Subcutaneous abdominal adipose tissue (tissue), 5 donors: ENCODE measurements at regions not wholly inside any gene's neighbourhood (a gene's known extent, or its start where the extent isn't known, plus 50 kb on each side); places are given as distances from the start of the nearest gene placed in this dataset.

Experiments used
- H3K27ac ChIP-seq: one replicate; pipeline ENCODE4 v1.7.0; 2013; ENCODE audit warnings: low read depth, mild to moderate bottlenecking, inconsistent platforms, low read length, moderate library complexity
- H3K27me3 ChIP-seq, 5 donors: one replicate each; pipeline ENCODE4 v1.7.0; 2013; ENCODE audit warnings: low read length in 5 of 5, inconsistent platforms in 1 of 5; ENCODE audit not compliant: control insufficient read depth in 5 of 5, insufficient read depth in 4 of 5
- H3K36me3 ChIP-seq, 5 donors: one replicate each; pipeline ENCODE4 v1.7.0; 2013; ENCODE audit warnings: low read length in 5 of 5; ENCODE audit not compliant: control insufficient read depth in 5 of 5, insufficient read depth in 5 of 5
- H3K4me1 ChIP-seq, 5 donors: one replicate each; pipeline ENCODE4 v1.7.0; 2013; ENCODE audit warnings: low read length in 5 of 5, mild to moderate bottlenecking in 3 of 5, moderate library complexity in 1 of 5; ENCODE audit not compliant: control insufficient read depth in 5 of 5, insufficient read depth in 5 of 5
- H3K4me3 ChIP-seq, 5 donors: one replicate each; pipeline ENCODE4 v1.7.0; 2013; ENCODE audit warnings: low read length in 5 of 5, low read depth in 1 of 5
- H3K9ac ChIP-seq, 5 donors: one replicate each; pipeline ENCODE4 v1.7.0; 2013; ENCODE audit warnings: low read length in 5 of 5, mild to moderate bottlenecking in 4 of 5, moderate library complexity in 3 of 5
- H3K9me3 ChIP-seq, 5 donors: one replicate each; pipeline ENCODE4 v1.7.0; 2013; ENCODE audit warnings: low read length in 5 of 5; ENCODE audit not compliant: control insufficient read depth in 5 of 5
- donor health status: healthy.
- donor health status: healthy.
- donor health status: healthy.
- donor health status: healthy.
- donor health status: healthy.

GRCh38 chr2:163312713-163313112 is 423.1 kb downstream of the FIGN start:
- H3K9ac ChIP-seq = no peak overlapping the region

GRCh38 chr2:163306647-163307046 is 429.2 kb downstream of the FIGN start:
- H3K36me3 ChIP-seq = no peaks in the 10 kb centered on the region
- no peak overlapping the region for H3K4me3 ChIP-seq
- peaks cover 0 to 7% (median 0%) of the 10 kb centered on the region in 5 donors for H3K9me3 ChIP-seq
- peaks cover 0 to 7% (median 0%) of the 10 kb centered on the region in 5 donors for H3K4me1 ChIP-seq
- no peak overlapping the region for H3K27ac ChIP-seq
- no peak overlapping the region for H3K9ac ChIP-seq
- no peaks in the 10 kb centered on the region for H3K27me3 ChIP-seq

More at GRCh38 chr2:163312713-163313112, 423.1 kb downstream of the FIGN start:
- no peaks in the 10 kb centered on the region for H3K27me3 ChIP-seq
- H3K4me1 ChIP-seq = no peaks in the 10 kb centered on the region
- H3K4me3 ChIP-seq = no peak overlapping the region
- H3K9me3 ChIP-seq = no peaks in the 10 kb centered on the region
- H3K36me3 ChIP-seq = no peaks in the 10 kb centered on the region
- no peak overlapping the region for H3K27ac ChIP-seq

- peaks cover 0 to 7% (median 0%) of the 10 kb centered on the region in 5 donors for H3K4me1 ChIP-seq
- no peaks in the 10 kb centered on the region for H3K27me3 ChIP-seq
- peaks cover 0 to 6% (median 0%) of the 10 kb centered on the region in 5 donors for H3K9me3 ChIP-seq
- H3K4me3 ChIP-seq = no peak overlapping the region
- H3K36me3 ChIP-seq = no peaks in the 10 kb centered on the region
- no peak overlapping the region for H3K9ac ChIP-seq
- H3K27ac ChIP-seq = no peak overlapping the region
These were observed 433.7 kb downstream of the FIGN start for GRCh38 chr2:163302141-163302540.

GRCh38 chr2:163291790-163292189 is 444.0 kb downstream of the FIGN start:
- no peaks in the 10 kb centered on the region for H3K27me3 ChIP-seq
- no peaks in the 10 kb centered on the region for H3K9me3 ChIP-seq
- no peak overlapping the region for H3K9ac ChIP-seq
- no peak overlapping the region for H3K4me3 ChIP-seq
- H3K27ac ChIP-seq = no peak overlapping the region
- H3K36me3 ChIP-seq = no peaks in the 10 kb centered on the region
- no peaks in the 10 kb centered on the region for H3K4me1 ChIP-seq

GRCh38 chr2:163281717-163282116 is 443.1 kb upstream of the KCNH7 start:
- Histone ChIP-seq H3K27ac (no peak overlapping the region), H3K27me3 (no peaks in the 10 kb centered on the region), H3K4me1 (no peaks in the 10 kb centered on the region), H3K4me3 (no peak overlapping the region), H3K9ac (no peak overlapping the region), H3K36me3 (no peaks in the 10 kb centered on the region), H3K9me3 (peaks cover 0 to 6% (median 0%) of the 10 kb centered on the region in 5 donors)

GRCh38 chr2:163269374-163270021 is 430.9 kb upstream of the KCNH7 start:
- no peaks in the 10 kb centered on the region for H3K36me3 ChIP-seq

GRCh38 chr2:163266772-163267171 is 428.2 kb upstream of the KCNH7 start:
- H3K27ac ChIP-seq = no peak overlapping the region
- H3K9me3 ChIP-seq = peaks cover 0 to 3% (median 0%) of the 10 kb centered on the region in 5 donors
- no peak overlapping the region for H3K4me3 ChIP-seq
- H3K4me1 ChIP-seq = no peaks in the 10 kb centered on the region
- no peaks in the 10 kb centered on the region for H3K27me3 ChIP-seq
- H3K36me3 ChIP-seq = no peaks in the 10 kb centered on the region
- no peak overlapping the region for H3K9ac ChIP-seq

More at GRCh38 chr2:163269374-163270021, 430.9 kb upstream of the KCNH7 start:
- Histone ChIP-seq H3K4me1 (no peaks in the 10 kb centered on the region), H3K9me3 (peaks cover 2 to 17% (median 8%) of the 10 kb centered on the region in 5 donors), H3K9ac (no peak overlapping the region), H3K4me3 (no peak overlapping the region), H3K27me3 (no peaks in the 10 kb centered on the region), H3K27ac (no peak overlapping the region)

- no peaks in the 10 kb centered on the region for H3K27me3 ChIP-seq
- H3K9ac ChIP-seq = no peak overlapping the region
- no peak overlapping the region for H3K4me3 ChIP-seq
- no peaks in the 10 kb centered on the region for H3K9me3 ChIP-seq
- H3K27ac ChIP-seq = no peak overlapping the region
- no peaks in the 10 kb centered on the region for H3K4me1 ChIP-seq
- H3K36me3 ChIP-seq = no peaks in the 10 kb centered on the region
These were observed 427.0 kb upstream of the KCNH7 start for GRCh38 chr2:163265562-163265961.

GRCh38 chr2:163264341-163264740 is 425.8 kb upstream of the KCNH7 start:
- Histone ChIP-seq H3K9me3 (no peaks in the 10 kb centered on the region), H3K36me3 (no peaks in the 10 kb centered on the region), H3K27ac (no peak overlapping the region), H3K4me3 (no peak overlapping the region), H3K27me3 (peaks cover 0 to 3% (median 0%) of the 10 kb centered on the region in 5 donors), H3K4me1 (no peaks in the 10 kb centered on the region), H3K9ac (no peak overlapping the region)

GRCh38 chr2:163259489-163259888 is 420.9 kb upstream of the KCNH7 start:
- Histone ChIP-seq H3K27ac (no peak overlapping the region), H3K4me1 (no peaks in the 10 kb centered on the region), H3K9ac (no peak overlapping the region), H3K4me3 (no peak overlapping the region), H3K27me3 (peaks cover 0 to 3% (median 0%) of the 10 kb centered on the region in 5 donors), H3K9me3 (no peaks in the 10 kb centered on the region), H3K36me3 (no peaks in the 10 kb centered on the region)
